ENCODE measurements at regions not wholly inside any gene's neighbourhood (a gene's known extent, or its start where the extent isn't known, plus 50 kb on each side); places are given as distances from the start of the nearest gene placed in this dataset.

- TF ChIP-seq LEF1 (IDR thresholded peaks at IDR 0.05; ENCODE audit: borderline replicate concordance) = no peak
- TF ChIP-seq FOXK2 (IDR thresholded peaks at IDR 0.05) = no peak
- TF ChIP-seq FOXM1 (IDR thresholded peaks at IDR 0.05; ENCODE audit: borderline replicate concordance) = no peak
- TF ChIP-seq FOXA1 (IDR thresholded peaks at IDR 0.05) = no peak
- TF ChIP-seq SP1 (IDR thresholded peaks at IDR 0.05) = no peak
- TF ChIP-seq PKNOX1 (IDR thresholded peaks at IDR 0.05) = no peak
- no peak for TF ChIP-seq BHLHE40 (IDR thresholded peaks at IDR 0.05; ENCODE audit: borderline replicate concordance)
- no peak for TF ChIP-seq ZNF384 (IDR thresholded peaks at IDR 0.05)
- TF ChIP-seq SUZ12 (IDR thresholded peaks at IDR 0.05) = no peak
- TF ChIP-seq ELF4 (IDR thresholded peaks at IDR 0.05) = no peak
- no peak for TF ChIP-seq NFRKB (IDR thresholded peaks at IDR 0.05)
Observed at GRCh38 chr16:55989569-55989907, 114.4 kb upstream of the CES5A start.

Measured in HEK293T (cell line).